Skeletal muscle satellite cell (primary cell): ENCODE measurements at regions not wholly inside any gene's neighbourhood (a gene's known extent, or its start where the extent isn't known, plus 50 kb on each side); places are given as distances from the start of the nearest gene placed in this dataset.

Experiments
- H3K27me3 ChIP-seq: 2 replicates; pipeline ENCODE4 v1.7.0; 2013; ENCODE audit warnings: low read length; ENCODE audit not compliant: control insufficient read depth, insufficient read depth
- H3K36me3 ChIP-seq: 2 replicates; pipeline ENCODE4 v1.7.0; 2013; ENCODE audit warnings: mild to moderate bottlenecking, control low read depth, low read length; ENCODE audit not compliant: insufficient read depth
- H3K4me1 ChIP-seq: 2 replicates; pipeline ENCODE4 v1.7.0; 2013; ENCODE audit warnings: low read length; ENCODE audit not compliant: control insufficient read depth, insufficient read depth
- H3K4me2 ChIP-seq: 2 replicates; pipeline ENCODE4 v1.7.0; 2013; ENCODE audit warnings: mild to moderate bottlenecking, low read length
- H3K4me3 ChIP-seq: 2 replicates; pipeline ENCODE4 v1.7.0; 2013; ENCODE audit warnings: low read length
- H3K9ac ChIP-seq: 2 replicates; pipeline ENCODE4 v1.7.0; 2013; ENCODE audit warnings: mild to moderate bottlenecking, low read depth, low read length, moderate library complexity
- H3K9me3 ChIP-seq: replicated peaks from 2 replicates; pipeline ENCODE4 v1.7.0; 2013; ENCODE audit warnings: mild to moderate bottlenecking, control low read depth, low read length

DNA sequence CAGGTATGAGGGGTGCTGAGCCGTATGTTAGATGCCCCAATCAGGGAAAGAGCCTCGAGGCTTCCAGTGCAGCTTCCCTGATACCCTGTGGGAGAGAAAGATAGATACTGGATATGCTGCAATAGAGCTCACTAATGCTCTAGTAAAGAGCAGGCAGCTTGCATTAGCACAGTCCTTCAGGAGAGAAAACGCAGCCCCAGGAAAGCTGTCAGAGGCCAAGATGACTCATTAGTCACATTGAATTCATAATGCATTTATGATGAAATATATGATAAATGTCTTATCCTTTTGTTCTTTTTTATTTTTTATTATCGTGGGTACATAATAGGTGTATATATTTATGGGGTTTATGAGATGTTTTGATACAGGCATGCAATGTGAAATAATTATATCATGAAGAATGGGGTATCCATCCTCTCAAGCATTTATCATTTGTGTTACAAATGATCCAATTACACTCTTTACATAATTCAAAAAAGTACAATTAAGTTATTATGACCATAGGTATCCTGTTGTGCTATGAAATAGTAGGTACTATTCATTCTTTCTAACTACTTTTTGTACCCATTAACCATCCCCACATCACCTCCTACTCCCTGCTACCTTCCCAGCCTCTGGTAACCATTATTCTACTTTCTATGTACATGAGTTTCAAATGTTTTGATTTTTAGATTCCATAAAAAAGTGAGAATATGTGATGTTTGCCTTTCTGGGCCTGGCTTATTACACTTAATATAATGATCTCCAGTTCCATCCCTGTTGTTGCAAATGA lies 94.5 kb upstream of the TOP3B start:
- Histone ChIP-seq H3K36me3 (no peaks in the 10 kb centered on the region), H3K4me1 (peaks cover 34% of the 10 kb centered on the region), H3K9me3 (no peaks in the 10 kb centered on the region), H3K4me3 (no peak overlapping the region), H3K4me2 (no peak overlapping the region), H3K27me3 (peaks cover 5% of the 10 kb centered on the region), H3K9ac (no peak overlapping the region)

DNA sequence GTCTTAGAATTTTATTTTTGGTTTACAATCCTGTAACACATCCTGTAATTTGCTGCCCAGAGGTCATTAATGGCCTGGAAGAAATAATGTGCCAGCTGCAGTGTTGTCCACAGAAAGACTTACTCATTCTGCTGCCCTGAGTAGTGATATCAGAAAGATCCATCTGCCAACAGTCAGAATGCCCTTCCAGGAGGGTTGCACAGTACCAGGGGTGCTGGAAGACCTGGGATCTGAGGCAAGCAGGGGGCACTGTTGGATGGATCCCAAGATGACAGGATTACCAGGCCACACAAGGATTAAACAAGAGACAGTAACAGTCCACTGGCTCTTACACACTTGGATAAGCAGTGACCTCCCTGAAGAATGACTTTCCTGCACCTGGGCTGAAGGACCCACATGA lies 93.8 kb upstream of the TOP3B start:
- Histone ChIP-seq H3K4me3 (no peak overlapping the region), H3K4me1 (peaks cover 34% of the 10 kb centered on the region), H3K9me3 (no peaks in the 10 kb centered on the region), H3K36me3 (no peaks in the 10 kb centered on the region), H3K9ac (no peak overlapping the region), H3K4me2 (no peak overlapping the region), H3K27me3 (peaks cover 2% of the 10 kb centered on the region)

DNA sequence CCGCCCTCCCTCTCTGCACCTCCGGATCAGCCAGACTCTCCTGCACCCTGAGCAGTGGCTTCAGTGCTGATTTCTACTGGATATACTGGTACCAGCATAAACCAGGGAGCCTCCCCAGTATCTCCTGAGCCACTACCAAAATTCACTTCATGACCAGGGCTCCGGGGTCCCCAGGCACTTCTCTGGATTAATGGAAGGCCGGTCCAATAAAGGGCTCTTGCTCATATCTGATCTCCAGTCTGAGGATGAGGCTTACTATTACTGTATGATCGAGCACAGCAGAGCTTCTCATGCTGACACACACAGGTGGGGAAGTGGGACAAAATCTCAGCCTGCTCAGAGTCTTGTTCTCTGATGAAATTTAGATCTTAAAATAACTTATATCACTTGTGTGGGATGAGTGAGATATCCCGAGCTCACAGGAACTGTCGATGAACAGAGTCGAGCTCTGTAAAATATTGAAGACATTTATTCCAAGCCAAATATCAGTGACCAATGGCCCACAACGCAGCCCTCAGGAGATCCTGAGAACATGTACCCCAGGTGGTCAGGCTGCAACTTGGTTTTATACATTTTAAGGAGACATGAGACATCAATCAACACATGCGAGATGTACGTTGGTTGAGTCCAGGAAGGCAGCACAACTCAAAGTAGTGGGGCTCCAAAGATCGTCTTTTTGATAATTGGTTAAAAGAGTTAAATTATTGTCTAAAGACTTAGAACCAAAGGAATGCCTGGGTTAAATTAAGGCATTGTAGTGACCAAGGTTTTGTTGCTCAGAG lies 93.0 kb upstream of the TOP3B start:
- Histone ChIP-seq H3K36me3 (no peaks in the 10 kb centered on the region), H3K27me3 (peaks cover 3% of the 10 kb centered on the region), H3K9me3 (no peaks in the 10 kb centered on the region), H3K4me2 (no peak overlapping the region), H3K4me3 (no peak overlapping the region), H3K9ac (peak overlapping the region; percentile 25), H3K4me1 (peaks cover 34% of the 10 kb centered on the region)

DNA sequence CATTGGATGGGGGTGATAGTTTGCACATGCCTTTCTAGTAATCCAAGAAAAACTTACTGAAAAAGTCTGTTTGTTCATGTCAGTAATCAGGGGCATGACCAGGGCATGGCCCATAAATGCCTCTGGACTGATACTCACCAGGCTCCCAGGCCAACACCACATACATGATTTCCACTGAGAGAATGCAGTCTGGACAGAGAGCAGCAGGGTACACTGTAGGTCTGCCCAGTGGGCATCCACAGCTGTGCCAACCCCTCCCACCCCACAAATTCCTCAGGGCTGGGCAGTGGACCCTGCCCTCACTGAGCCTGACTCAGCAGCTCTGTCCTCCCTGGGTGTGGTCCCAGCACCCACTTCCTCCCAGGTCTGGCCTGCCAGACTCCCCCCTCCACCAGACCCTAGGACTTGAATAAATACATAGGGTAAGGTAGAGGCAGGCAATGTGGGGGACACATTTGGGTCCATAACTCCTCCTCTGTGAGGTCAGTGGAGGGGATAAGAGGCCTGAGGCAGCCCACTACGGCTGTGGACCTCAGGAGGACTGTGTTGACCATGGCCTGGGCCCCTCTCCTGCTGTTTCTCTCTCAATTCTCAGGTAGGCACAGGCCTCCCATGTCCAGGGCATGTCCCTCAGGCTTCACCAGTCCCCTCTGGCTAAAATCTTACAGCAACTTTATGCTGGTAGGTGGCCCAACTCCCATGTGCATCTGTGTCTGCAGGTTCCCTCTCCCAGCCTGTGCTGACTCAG lies 92.2 kb upstream of the TOP3B start:
- no peak overlapping the region for H3K4me3 ChIP-seq
- H3K27me3 ChIP-seq = peaks cover 8% of the 10 kb centered on the region
- H3K9me3 ChIP-seq = no peaks in the 10 kb centered on the region
- no peaks in the 10 kb centered on the region for H3K36me3 ChIP-seq
- H3K9ac ChIP-seq = peak overlapping the region; percentile 25
- peaks cover 34% of the 10 kb centered on the region for H3K4me1 ChIP-seq
- no peak overlapping the region for H3K4me2 ChIP-seq

DNA sequence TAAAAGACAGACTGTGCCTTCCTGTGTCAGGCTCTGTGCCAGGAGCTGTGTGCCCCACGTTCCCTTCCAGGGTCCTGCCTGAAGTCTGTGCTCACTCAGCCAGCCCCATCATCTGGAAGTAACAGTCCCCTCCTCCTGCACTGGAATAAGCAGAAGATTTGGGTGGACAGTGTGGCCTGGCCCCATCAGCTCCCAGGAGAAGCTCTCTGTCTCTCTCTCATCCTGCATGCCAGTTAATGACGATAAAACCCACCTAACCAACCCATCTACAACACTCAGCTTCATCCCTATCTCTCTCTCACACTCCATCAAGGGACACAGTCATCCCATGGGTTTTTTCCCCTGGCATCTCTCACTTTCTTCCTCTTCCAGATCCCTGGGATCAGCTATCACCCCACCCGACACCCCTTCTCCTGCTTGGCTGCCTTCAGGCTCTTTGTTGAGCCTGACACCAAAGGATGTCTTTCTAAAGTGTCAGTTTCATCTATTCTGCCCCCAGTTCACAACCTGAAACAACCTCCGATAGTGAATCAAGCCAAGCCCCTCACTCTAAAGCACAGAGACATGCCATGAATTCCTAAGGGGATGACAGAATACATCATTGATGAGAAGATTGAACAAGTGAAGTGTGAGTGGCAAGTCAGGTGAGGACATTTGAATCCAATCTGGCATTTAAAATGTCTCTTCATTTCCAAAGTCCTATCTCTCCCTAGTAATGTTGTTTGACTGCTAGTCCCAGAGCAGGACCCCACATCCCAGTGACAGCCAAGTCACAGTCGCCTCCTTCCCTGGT lies 91.4 kb upstream of the TOP3B start:
- Histone ChIP-seq H3K4me3 (no peak overlapping the region), H3K4me2 (no peak overlapping the region), H3K4me1 (peaks cover 34% of the 10 kb centered on the region), H3K9me3 (no peaks in the 10 kb centered on the region), H3K27me3 (peaks cover 13% of the 10 kb centered on the region), H3K9ac (no peak overlapping the region), H3K36me3 (no peaks in the 10 kb centered on the region)

DNA sequence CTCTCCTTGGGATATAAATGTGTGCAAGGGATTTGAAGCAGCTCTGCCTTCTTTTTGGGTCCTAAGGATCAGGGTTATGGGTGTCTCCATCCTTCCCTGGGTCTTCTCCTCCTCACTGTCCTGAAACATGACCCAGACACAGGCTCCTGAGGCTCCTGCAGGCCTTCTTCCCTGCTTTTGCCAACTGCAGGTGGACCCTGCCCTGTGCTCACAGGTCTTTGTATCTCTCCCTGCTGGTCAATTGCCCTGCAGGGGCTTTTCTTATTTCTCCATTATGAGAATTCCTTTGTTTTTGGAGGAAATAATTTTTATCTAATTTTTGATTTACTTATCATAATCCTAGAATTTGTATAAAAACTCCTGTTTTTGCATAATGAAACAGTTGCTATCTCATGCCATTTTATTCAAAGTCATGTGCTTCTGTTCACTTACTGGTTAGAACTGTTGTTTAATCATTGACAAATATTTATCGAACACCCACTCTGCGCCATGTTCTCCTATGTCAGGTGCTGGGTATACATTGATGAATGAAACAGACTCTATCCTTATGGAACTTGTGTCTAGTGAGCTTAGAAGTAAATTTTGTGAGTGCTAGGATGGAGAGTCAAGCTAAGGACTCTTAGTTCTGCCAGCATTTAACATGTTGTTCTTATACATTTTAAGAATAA lies 89.7 kb upstream of the TOP3B start:
- Histone ChIP-seq H3K9ac (no peak overlapping the region), H3K9me3 (no peaks in the 10 kb centered on the region), H3K4me3 (no peak overlapping the region), H3K27me3 (peaks cover 14% of the 10 kb centered on the region), H3K4me2 (no peak overlapping the region), H3K36me3 (no peaks in the 10 kb centered on the region), H3K4me1 (peaks cover 34% of the 10 kb centered on the region)

DNA sequence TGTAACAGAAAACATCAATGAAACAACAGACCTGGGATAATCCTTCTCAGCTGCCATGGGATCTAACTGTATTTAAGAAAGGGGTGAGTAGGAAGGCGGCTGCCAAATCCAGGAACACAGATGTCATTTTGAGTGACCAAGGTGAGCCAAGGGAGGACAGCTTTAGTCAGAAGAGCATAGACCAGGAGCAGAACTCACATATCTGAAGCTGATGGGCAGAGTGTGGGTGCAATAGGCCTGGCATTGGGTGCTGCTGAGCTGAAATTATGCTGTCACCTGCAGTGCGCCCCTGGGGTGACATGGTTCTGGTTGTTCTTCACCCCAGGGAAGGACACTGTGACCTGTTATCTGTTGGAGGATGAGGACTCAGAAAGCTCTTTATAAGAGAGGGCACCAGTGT lies 88.9 kb upstream of the TOP3B start:
- Histone ChIP-seq H3K9me3 (no peaks in the 10 kb centered on the region), H3K9ac (no peak overlapping the region), H3K4me2 (no peak overlapping the region), H3K4me1 (peaks cover 29% of the 10 kb centered on the region), H3K27me3 (peaks cover 20% of the 10 kb centered on the region), H3K4me3 (no peak overlapping the region), H3K36me3 (no peaks in the 10 kb centered on the region)

DNA sequence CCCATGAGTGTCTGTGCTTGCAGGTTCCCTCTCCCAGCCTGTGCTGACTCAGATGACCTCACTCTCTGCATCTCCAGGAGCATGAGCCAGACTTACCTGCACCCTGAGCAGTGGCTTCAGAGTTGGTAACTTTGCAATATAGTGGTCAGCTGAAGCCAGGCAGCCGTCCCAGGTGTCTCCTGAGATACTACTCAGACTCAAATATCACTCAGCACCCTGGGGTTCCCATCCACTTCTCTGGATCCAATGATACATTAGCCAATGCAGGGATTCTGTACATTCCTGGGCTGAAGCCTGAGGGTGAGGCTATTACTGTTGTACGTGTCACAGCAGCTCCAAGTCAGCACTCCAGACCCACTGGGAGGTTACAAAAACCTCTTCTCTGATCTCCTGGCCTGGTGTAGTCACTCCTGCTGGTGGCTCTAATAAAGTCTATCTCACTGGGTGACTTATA lies 87.8 kb upstream of the TOP3B start:
- Histone ChIP-seq H3K27me3 (peaks cover 24% of the 10 kb centered on the region), H3K4me3 (no peak overlapping the region), H3K36me3 (no peaks in the 10 kb centered on the region), H3K4me1 (peaks cover 18% of the 10 kb centered on the region), H3K9ac (no peak overlapping the region), H3K9me3 (no peaks in the 10 kb centered on the region), H3K4me2 (no peak overlapping the region)

DNA sequence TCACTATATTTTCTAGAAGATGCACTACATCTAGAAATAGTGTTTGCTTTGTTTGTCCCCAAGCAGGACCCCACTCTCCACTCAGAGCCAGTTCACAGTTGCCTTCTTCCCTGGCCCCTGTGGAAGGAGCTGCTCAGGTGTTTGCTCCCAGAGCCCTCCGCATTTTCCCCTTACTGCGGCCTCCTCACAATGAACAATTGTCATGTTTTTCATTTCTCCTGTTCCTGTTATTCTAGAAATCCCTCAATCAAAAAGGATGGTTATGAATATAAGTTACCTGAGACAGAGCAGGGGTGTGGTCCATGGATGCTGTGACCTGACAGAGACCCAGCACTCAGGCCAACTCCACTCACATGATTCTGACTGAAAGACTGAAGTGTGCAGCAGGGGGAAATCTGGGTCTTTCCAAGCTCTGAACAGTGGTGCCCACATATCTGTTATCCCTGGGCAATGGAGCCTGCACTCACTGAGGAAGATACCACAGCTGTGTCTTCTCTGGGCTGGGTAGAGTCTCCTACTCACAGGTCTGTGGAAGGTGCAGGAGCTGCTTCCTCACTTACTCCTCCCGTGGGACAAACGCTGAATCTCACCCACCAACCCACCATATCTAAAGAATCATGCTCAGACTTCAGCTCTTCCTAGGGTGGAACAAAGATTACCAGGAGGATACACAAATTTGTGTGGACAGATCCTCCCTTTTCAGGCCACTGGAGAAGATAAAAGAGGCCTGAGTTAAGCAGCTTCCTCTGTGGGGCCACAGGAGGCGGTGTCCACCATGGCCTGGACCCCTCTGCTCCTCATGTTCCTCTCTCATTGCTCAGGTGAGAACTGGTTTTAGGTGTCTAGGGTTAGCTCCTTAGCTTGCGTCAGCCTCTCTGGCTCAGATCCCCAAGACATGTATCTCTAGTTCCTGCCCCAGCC lies 87.1 kb upstream of the TOP3B start:
- Histone ChIP-seq H3K4me1 (peaks cover 11% of the 10 kb centered on the region), H3K4me2 (no peak overlapping the region), H3K27me3 (peaks cover 28% of the 10 kb centered on the region), H3K9me3 (no peaks in the 10 kb centered on the region), H3K9ac (no peak overlapping the region), H3K4me3 (no peak overlapping the region), H3K36me3 (no peaks in the 10 kb centered on the region)

DNA sequence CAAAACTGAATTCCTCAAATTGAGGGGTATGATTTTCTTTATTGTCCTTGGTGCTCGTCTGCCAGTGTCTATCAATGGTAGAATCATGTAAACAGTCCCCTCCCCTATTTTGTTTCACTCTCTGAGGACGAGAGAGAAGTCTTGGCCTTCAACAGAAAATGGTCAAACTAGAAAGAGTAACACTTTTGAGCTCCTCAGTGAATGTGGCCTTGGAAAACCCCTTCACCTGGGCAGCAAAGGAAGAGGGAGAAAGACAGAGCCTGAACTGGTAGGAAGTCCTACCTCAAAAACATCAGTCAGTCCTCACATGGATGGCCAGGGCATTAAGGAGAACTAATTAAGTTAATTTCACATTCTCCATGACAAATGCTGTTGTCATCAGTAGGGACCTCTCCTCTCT lies 86.1 kb upstream of the TOP3B start:
- Histone ChIP-seq H3K9ac (no peak overlapping the region), H3K36me3 (no peaks in the 10 kb centered on the region), H3K9me3 (no peaks in the 10 kb centered on the region), H3K4me1 (peaks cover under 1% of the 10 kb centered on the region), H3K4me3 (no peak overlapping the region), H3K4me2 (no peak overlapping the region), H3K27me3 (peaks cover 28% of the 10 kb centered on the region)
